Calu3 (cell line): ENCODE measurements at regions not wholly inside any gene's neighbourhood (a gene's known extent, or its start where the extent isn't known, plus 50 kb on each side); places are given as distances from the start of the nearest gene placed in this dataset.

Experiments
- BruUV-seq: library from RNA; stranded (reverse); fragments of 400-500 nt; replicated peaks from 2 replicates; lab custom pipeline; 2021; lab: Mats Ljungman, UMichigan
- CTCF ChIA-PET: fragments of 300-600 bp; sonication (Branson Sonifier 250); formaldehyde crosslinking; loops from one replicate; lab custom pipeline; 2022; ENCODE audit warnings: antibody characterized with exemption; lab: Charles Lee
- DNase-seq: peaks from one replicate; pipeline ENCODE4 v3.0.0; 2022
- H3K27ac Mint-ChIP-seq: one replicate; pipeline ENCODE4 v1.8.0; 2022; ENCODE audit warnings: mixed read lengths; ENCODE audit not compliant: unreplicated experiment
- H3K27me3 Mint-ChIP-seq: one replicate; pipeline ENCODE4 v1.8.0; 2022; ENCODE audit warnings: mixed read lengths; ENCODE audit not compliant: unreplicated experiment
- H3K36me3 Mint-ChIP-seq: one replicate; pipeline ENCODE4 v1.8.0; 2022; ENCODE audit warnings: mild to moderate bottlenecking, moderate library complexity, mixed read lengths; ENCODE audit not compliant: insufficient read depth, unreplicated experiment
- H3K4me1 Mint-ChIP-seq: one replicate; pipeline ENCODE4 v1.8.0; 2022; ENCODE audit warnings: mild to moderate bottlenecking, low read depth, mixed read lengths; ENCODE audit not compliant: unreplicated experiment
- H3K4me3 Mint-ChIP-seq: one replicate; pipeline ENCODE4 v1.8.0; 2022; ENCODE audit warnings: mild to moderate bottlenecking, low read depth, moderate library complexity, mixed read lengths; ENCODE audit not compliant: unreplicated experiment
- H3K9me3 Mint-ChIP-seq: one replicate; pipeline ENCODE4 v1.8.0; 2022; ENCODE audit warnings: low read depth, mixed read lengths; ENCODE audit not compliant: unreplicated experiment
- intact Hi-C: fragments of 100-400 bp; cut with micrococcal nuclease; formaldehyde crosslinking; loops from one replicate; pipeline ENCODE4 v1.10.0; 2022; ENCODE audit not compliant: unreplicated experiment
- TF ChIP-seq, protein P1 (sequence below): fragments of 200-600 bp; IDR thresholded peaks from one replicate; pipeline ENCODE4 v1.8.0; 2022; ENCODE audit warnings: antibody characterized with exemption; ENCODE audit not compliant: unreplicated experiment

DNA sequence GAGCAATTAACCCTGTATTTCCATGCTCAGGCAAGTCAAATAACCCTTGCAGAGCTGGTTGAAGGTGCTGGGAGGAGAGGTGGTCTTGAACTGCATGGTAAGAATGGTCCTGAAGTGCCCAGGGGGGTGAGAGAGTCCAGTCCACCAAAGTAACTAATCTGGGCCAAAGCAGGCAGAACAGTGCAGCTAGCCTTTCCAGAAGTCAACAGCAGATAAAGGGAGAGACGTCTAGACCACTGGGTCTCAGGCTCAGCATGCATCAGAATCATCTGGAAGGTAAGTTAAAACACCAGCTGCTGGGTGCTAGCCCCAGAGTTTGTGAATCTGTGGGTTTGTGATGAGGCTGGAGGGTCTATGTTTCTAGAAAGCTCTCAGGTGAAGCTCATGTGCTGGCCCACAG is 232.3 kb upstream of the ECI2 start:
- Mint-ChIP-seq H3K9me3 (no peaks in the 10 kb centered on the region), H3K36me3 (no peaks in the 10 kb centered on the region), H3K27ac (no peak overlapping the region), H3K27me3 (no peaks in the 10 kb centered on the region), H3K4me1 (peaks cover 7% of the 10 kb centered on the region), H3K4me3 (no peak overlapping the region)
- intact Hi-C loops, result no loop called here
- CTCF ChIA-PET, result no interaction called here
- TF ChIP-seq, protein P1, sequence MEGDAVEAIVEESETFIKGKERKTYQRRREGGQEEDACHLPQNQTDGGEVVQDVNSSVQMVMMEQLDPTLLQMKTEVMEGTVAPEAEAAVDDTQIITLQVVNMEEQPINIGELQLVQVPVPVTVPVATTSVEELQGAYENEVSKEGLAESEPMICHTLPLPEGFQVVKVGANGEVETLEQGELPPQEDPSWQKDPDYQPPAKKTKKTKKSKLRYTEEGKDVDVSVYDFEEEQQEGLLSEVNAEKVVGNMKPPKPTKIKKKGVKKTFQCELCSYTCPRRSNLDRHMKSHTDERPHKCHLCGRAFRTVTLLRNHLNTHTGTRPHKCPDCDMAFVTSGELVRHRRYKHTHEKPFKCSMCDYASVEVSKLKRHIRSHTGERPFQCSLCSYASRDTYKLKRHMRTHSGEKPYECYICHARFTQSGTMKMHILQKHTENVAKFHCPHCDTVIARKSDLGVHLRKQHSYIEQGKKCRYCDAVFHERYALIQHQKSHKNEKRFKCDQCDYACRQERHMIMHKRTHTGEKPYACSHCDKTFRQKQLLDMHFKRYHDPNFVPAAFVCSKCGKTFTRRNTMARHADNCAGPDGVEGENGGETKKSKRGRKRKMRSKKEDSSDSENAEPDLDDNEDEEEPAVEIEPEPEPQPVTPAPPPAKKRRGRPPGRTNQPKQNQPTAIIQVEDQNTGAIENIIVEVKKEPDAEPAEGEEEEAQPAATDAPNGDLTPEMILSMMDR, result no peak
- DNase-seq, result no peak
- BruUV-seq, result no TSS peak

DNA sequence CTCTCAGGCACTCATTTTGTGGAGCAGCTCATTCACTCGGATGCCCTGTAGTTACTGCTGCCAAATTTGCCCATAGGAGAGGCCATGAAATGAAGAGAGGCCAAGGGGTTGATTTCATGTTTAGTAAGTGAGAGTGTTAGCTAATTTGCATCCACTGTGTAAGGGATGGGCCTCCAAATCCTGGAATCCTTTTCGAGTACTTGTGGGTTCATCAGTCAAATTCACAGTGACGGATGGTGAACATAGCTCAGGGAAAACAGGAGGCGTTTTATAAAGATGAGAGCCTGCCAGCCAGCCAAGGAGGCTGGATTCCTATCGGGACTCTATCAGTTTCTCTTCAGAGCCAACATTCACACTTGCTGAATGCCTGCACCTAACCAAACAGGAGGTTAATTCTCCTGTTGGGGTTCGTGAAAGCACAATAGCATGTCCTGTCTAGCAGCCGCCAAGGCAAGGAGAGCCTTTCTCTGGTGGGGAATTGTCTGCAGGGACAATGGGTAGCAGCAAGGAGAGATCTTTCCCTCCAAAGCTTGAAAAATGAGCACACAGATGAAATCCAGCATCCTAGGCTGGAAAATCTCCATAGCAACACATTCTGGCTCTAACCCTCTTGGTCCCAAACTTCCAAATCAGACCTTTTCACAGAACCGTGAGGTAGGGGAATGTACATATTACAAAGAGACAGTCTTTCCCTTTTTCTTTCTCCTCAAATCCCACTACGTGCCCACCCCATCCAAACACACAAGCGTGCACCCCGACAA is 231.4 kb upstream of the ECI2 start:
- BruUV-seq, result no TSS peak
- intact Hi-C loops, result no loop called here
- Mint-ChIP-seq H3K9me3 (no peaks in the 10 kb centered on the region), H3K27ac (no peak overlapping the region), H3K27me3 (no peaks in the 10 kb centered on the region), H3K4me3 (no peak overlapping the region), H3K36me3 (no peaks in the 10 kb centered on the region), H3K4me1 (peaks cover 7% of the 10 kb centered on the region)
- TF ChIP-seq, protein P1, result no peak
- CTCF ChIA-PET, result no interaction called here
- DNase-seq, result no peak

DNA sequence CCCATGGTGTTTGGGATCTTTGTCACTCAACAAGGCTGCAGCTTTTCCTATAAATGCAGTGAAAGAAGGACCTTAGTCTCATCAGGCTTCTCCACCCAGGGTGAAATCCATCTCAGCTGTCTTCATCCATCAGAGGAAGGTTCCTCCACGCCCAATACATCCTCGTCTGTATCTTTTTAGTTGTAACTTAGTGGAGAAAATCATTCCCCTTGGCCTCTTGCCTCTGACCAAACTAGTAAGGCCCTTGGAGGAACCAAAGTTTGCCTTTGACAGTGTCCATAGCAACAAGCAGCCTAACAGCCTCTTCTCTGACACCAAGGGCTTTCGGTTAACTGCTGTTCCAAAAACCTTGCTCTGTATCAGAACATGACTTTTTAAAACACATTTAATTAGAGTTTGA is 230.3 kb upstream of the ECI2 start:
- no peaks in the 10 kb centered on the region for H3K9me3 Mint-ChIP-seq
- TF ChIP-seq, protein P1, result no peak
- no peak overlapping the region for H3K27ac Mint-ChIP-seq
- no TSS peak for BruUV-seq
- no peak for DNase-seq
- H3K4me1 Mint-ChIP-seq, result peaks cover 7% of the 10 kb centered on the region
- CTCF ChIA-PET, result no interaction called here
- no peaks in the 10 kb centered on the region for H3K36me3 Mint-ChIP-seq
- intact Hi-C loops, result no loop called here
- no peak overlapping the region for H3K4me3 Mint-ChIP-seq
- H3K27me3 Mint-ChIP-seq, result no peaks in the 10 kb centered on the region

DNA sequence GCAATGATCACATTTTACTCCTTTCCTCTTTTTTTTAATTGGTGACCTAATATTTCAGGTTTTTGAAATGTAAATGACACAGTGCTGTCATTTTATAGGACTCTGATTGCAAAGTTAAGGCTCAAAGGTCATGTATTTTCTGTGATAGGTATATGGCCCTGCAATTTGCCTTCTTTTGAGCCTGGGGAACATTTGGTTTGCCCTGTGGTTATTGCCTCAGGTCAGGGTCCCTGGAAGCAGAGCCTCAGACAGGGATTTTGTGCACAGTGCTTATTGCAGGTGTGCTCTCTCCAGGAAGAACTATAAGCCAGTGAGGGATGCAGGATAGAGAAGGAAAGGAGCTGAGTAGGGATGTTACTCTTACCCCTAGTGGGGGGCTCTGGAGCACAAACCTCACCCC is 229.3 kb upstream of the ECI2 start:
- no TSS peak for BruUV-seq
- Mint-ChIP-seq H3K27me3 (no peaks in the 10 kb centered on the region), H3K27ac (no peak overlapping the region), H3K4me3 (no peak overlapping the region), H3K36me3 (no peaks in the 10 kb centered on the region), H3K9me3 (no peaks in the 10 kb centered on the region), H3K4me1 (peaks cover 7% of the 10 kb centered on the region)
- TF ChIP-seq, protein P1, result no peak
- no peak for DNase-seq
- intact Hi-C loops, result no loop called here
- CTCF ChIA-PET, result no interaction called here
